Pancreas (tissue), 10 donors: ENCODE measurements at regions not wholly inside any gene's neighbourhood (a gene's known extent, or its start where the extent isn't known, plus 50 kb on each side); places are given as distances from the start of the nearest gene placed in this dataset.

Experiments
- ATAC-seq, 4 donors: fragments of 200-7000 bp; cut with Tn5 transposase; one replicate each; pipeline versions ENCODE4 v1.8.0 to v1.9.1; 2020; ENCODE audit warnings: mild to moderate bottlenecking in 4 of 4, moderate library complexity in 4 of 4
- DNase-seq, 6 donors: peaks; one replicate each; pipeline ENCODE4 v3.0.0-alpha.2; 2020
- FAIRE-seq: peaks from 2 replicates; lab custom pipeline; 2012; peaks lifted over from hg19 to GRCh38; lab: Jason Lieb, UNC
- H3K27ac ChIP-seq, 4 donors: fragments of 200-600 bp; sonication (generic); 1 replicate in 3 of 4; 2 replicates in 1 of 4; pipeline versions ENCODE4 v1.5.0 to v1.8.0; 2020
- H3K27me3 ChIP-seq, 4 donors: fragments of 200-600 bp; one replicate each; pipeline ENCODE4 v1.8.0; 2021
- H3K36me3 ChIP-seq, 3 donors: fragments of 200-600 bp; sonication (generic) in 1 of 3; one replicate each; pipeline versions ENCODE4 v1.5.0 to v1.8.0; 2020 to 2021
- H3K4me1 ChIP-seq, 3 donors: fragments of 200-600 bp; one replicate each; pipeline ENCODE4 v1.8.0; 2021
- H3K4me3 ChIP-seq, 4 donors: fragments of 200-600 bp; sonication (generic) in 2 of 4; one replicate each; pipeline versions ENCODE4 v1.5.0 to v1.8.0; 2020 to 2021
- H3K9me3 ChIP-seq, 4 donors: fragments of 200-600 bp; one replicate each; pipeline ENCODE4 v1.8.0; 2021
- CTCF ChIP-seq, 4 donors: fragments of 200-600 bp; sonication (generic) in 3 of 4; IDR thresholded peaks; one replicate each; pipeline versions ENCODE4 v1.5.0 to v1.8.0; 2021; ENCODE audit warnings: antibody characterized with exemption in 4 of 4
- WGBS, 2 donors: extraction: QIAGEN DNeasy Blood & Tissue Kit; methylation state at CpG; one replicate each; pipeline ENCODE4 v1.1.7; 2013; 5-methylcytosine and 5-hydroxymethylcytosine counted together
- intact Hi-C, 3 donors: fragments of 100-400 bp; cut with DNase I; formaldehyde crosslinking; loops; one replicate each; pipeline versions ENCODE4 v1.11.1 to v1.14.2; 2022
- donor health status: healthy with polysubstance abuse.
- donor health status: DM: no; HTN: no; CAD: no; lungs with moderate emphysema.
- donor health status: DM: no; HTN: no; CAD: no.
- donor health status: control.
- donor health status: control.
- donor health status: Bipolar disorder and iron deficiency.
- donor health status: DM: yes; HTN: yes; CAD: no.
- donor health status: DM: no; HTN: no; CAD: no.
- donor health status: DM: no; HTN: no; CAD: no.
- donor health status: DM: yes; HTN: yes; CAD: no.

- H3K27me3 ChIP-seq = no peaks in the 10 kb centered on the region
- 29 to 46% methylated on average over 1 of the region's 1 CpG for WGBS, 2 donors
- no peaks in the 10 kb centered on the region for H3K36me3 ChIP-seq
- FAIRE-seq = no peak
- TF ChIP-seq CTCF (IDR thresholded peaks at IDR 0.05) = no peak
- intact Hi-C loops = no loop called here
- H3K9me3 ChIP-seq = no peaks in the 10 kb centered on the region
- ATAC-seq = no peak
- no peak overlapping the region for H3K27ac ChIP-seq
- H3K4me1 ChIP-seq = no peaks in the 10 kb centered on the region
- no peak for DNase-seq
- H3K4me3 ChIP-seq = no peak overlapping the region
Observed at GRCh38 chrX:122076241-122076640, 1028.8 kb downstream of the GLUD2 start.

- no peaks in the 10 kb centered on the region for H3K36me3 ChIP-seq
- no peak for FAIRE-seq
- no peaks in the 10 kb centered on the region for H3K27me3 ChIP-seq
- H3K9me3 ChIP-seq = no peaks in the 10 kb centered on the region
- no peaks in the 10 kb centered on the region for H3K4me1 ChIP-seq
- no peak for DNase-seq
- intact Hi-C loops = no loop called here
- 51 to 68% methylated on average over 1 of the region's 1 CpG for WGBS, 2 donors
- no peak for TF ChIP-seq CTCF (IDR thresholded peaks at IDR 0.05)
- no peak overlapping the region for H3K4me3 ChIP-seq
- no peak for ATAC-seq
- no peak overlapping the region for H3K27ac ChIP-seq
Observed at GRCh38 chrX:122078079-122078478, 1030.7 kb downstream of the GLUD2 start.

GRCh38 chrX:122087341-122087740, 1039.9 kb downstream of the GLUD2 start:
- no peak for TF ChIP-seq CTCF (IDR thresholded peaks at IDR 0.05)
- ATAC-seq (peak in 2 of 4 donors; percentile 53 to 60), FAIRE-seq (no peak), DNase-seq (no peak)
- intact Hi-C loops = no loop called here
- H3K9me3 ChIP-seq = no peaks in the 10 kb centered on the region
- no peaks in the 10 kb centered on the region for H3K27me3 ChIP-seq
- H3K4me1 ChIP-seq = no peaks in the 10 kb centered on the region
- no peak overlapping the region for H3K4me3 ChIP-seq
- no peak overlapping the region for H3K27ac ChIP-seq
- no peaks in the 10 kb centered on the region for H3K36me3 ChIP-seq
- 0% methylated on average over 1 of the region's 1 CpG for WGBS, 2 donors

GRCh38 chrX:122091571-122091970, 1044.2 kb downstream of the GLUD2 start:
- Histone ChIP-seq H3K4me1 (no peaks in the 10 kb centered on the region), H3K4me3 (no peak overlapping the region), H3K27me3 (no peaks in the 10 kb centered on the region), H3K9me3 (no peaks in the 10 kb centered on the region), H3K36me3 (no peaks in the 10 kb centered on the region), H3K27ac (no peak overlapping the region)
- FAIRE-seq (no peak), DNase-seq (no peak), ATAC-seq (no peak)
- TF ChIP-seq CTCF (IDR thresholded peaks at IDR 0.05) = no peak
- intact Hi-C loops = no loop called here

GRCh38 chrX:122092360-122092759, 1045.0 kb downstream of the GLUD2 start:
- 49 to 52% methylated on average over 3 of the region's 3 CpGs for WGBS, 2 donors
- ATAC-seq = peak in 1 of 4 donors; percentile 53
- no peak for DNase-seq
- no peak overlapping the region for H3K4me3 ChIP-seq
- H3K4me1 ChIP-seq = no peaks in the 10 kb centered on the region
- intact Hi-C loops = no loop called here
- H3K9me3 ChIP-seq = no peaks in the 10 kb centered on the region
- no peaks in the 10 kb centered on the region for H3K36me3 ChIP-seq
- no peak overlapping the region for H3K27ac ChIP-seq
- FAIRE-seq = no peak
- no peaks in the 10 kb centered on the region for H3K27me3 ChIP-seq
- TF ChIP-seq CTCF (IDR thresholded peaks at IDR 0.05) = no peak
